Stimulated activated CD8-positive, alpha-beta memory T cell treated with anti-CD3 and anti-CD28 coated beads, Interleukin-7, amount 100 ng/mL, for 1 hour (primary cell): ENCODE measurements at regions not wholly inside any gene's neighbourhood (a gene's known extent, or its start where the extent isn't known, plus 50 kb on each side); places are given as distances from the start of the nearest gene placed in this dataset.
"Not testable (repeated sequence)": the region's sequence is repeated elsewhere in the genome, so short reads cannot be mapped to it uniquely, and the experiment has no call there.

Experiments
- DNase-seq, 2 donors: peaks; one replicate each; pipeline ENCODE4 v3.0.0-alpha.2; 2020; ENCODE audit warnings: low read depth in 2 of 2

- no peak for DNase-seq
Observed at GRCh38 chr18:38525039-38525438, 959.4 kb upstream of the CELF4 start.

- no peak for DNase-seq
Observed at GRCh38 chr18:38520786-38521185, 955.2 kb upstream of the CELF4 start.

- no peak for DNase-seq
Observed at GRCh38 chr18:38502539-38502938, 936.9 kb upstream of the CELF4 start.

- DNase-seq, result no peak
Observed at GRCh38 chr18:38497266-38497665, 931.7 kb upstream of the CELF4 start.

- DNase-seq, result no peak
Observed at GRCh38 chr18:38496222-38496793, 930.7 kb upstream of the CELF4 start.

- DNase-seq, result no peak
Observed at GRCh38 chr18:38494065-38494464, 928.5 kb upstream of the CELF4 start.

GRCh38 chr18:38491195-38491594 is 925.6 kb upstream of the CELF4 start:
- DNase-seq, result no peak

- DNase-seq, result not testable (repeated sequence)
Observed at GRCh38 chr18:38489721-38490120, 924.1 kb upstream of the CELF4 start.

- DNase-seq, result no peak
Observed at GRCh38 chr18:38487521-38487920, 921.9 kb upstream of the CELF4 start.

- no peak for DNase-seq
Observed at GRCh38 chr18:38483326-38483725, 917.7 kb upstream of the CELF4 start.

GRCh38 chr18:38481576-38481975 is 916.0 kb upstream of the CELF4 start:
- no peak for DNase-seq

GRCh38 chr18:38475686-38476085 is 910.1 kb upstream of the CELF4 start:
- no peak for DNase-seq

GRCh38 chr18:38473535-38473934 is 907.9 kb upstream of the CELF4 start:
- DNase-seq, result no peak

- no peak for DNase-seq
Observed at GRCh38 chr18:38470421-38470820, 904.8 kb upstream of the CELF4 start.

GRCh38 chr18:38466426-38466825 is 900.8 kb upstream of the CELF4 start:
- DNase-seq, result no peak

- DNase-seq, result no peak
Observed at GRCh38 chr18:38464024-38464423, 898.4 kb upstream of the CELF4 start.

GRCh38 chr18:38460657-38461056 is 895.1 kb upstream of the CELF4 start:
- no peak for DNase-seq

GRCh38 chr18:38459131-38459994 is 893.8 kb upstream of the CELF4 start:
- DNase-seq, result no peak

- no peak for DNase-seq
Observed at GRCh38 chr18:38458698-38459097, 893.1 kb upstream of the CELF4 start.

GRCh38 chr18:38456253-38456652 is 890.7 kb upstream of the CELF4 start:
- no peak for DNase-seq

GRCh38 chr18:38454764-38455469 is 889.3 kb upstream of the CELF4 start:
- DNase-seq, result no peak

- DNase-seq, result no peak
Observed at GRCh38 chr18:38453880-38454279, 888.3 kb upstream of the CELF4 start.

GRCh38 chr18:38450876-38451275 is 885.3 kb upstream of the CELF4 start:
- no peak for DNase-seq
